Mesodermal cell (in vitro differentiated cells): ENCODE measurements at regions not wholly inside any gene's neighbourhood (a gene's known extent, or its start where the extent isn't known, plus 50 kb on each side); places are given as distances from the start of the nearest gene placed in this dataset.

ENCODE experiments used
- H3K27ac ChIP-seq: 2 replicates; pipeline ENCODE4 v1.7.0; 2013; ENCODE audit warnings: mild to moderate bottlenecking, low read depth, low read length, moderate library complexity; ENCODE audit not compliant: severe bottlenecking
- H3K36me3 ChIP-seq: 2 replicates; pipeline ENCODE4 v1.7.1; 2013; ENCODE audit warnings: mild to moderate bottlenecking, low read length, moderate library complexity; ENCODE audit not compliant: control insufficient read depth, insufficient read depth
- H3K4me1 ChIP-seq: one replicate; pipeline ENCODE4 v1.7.1; 2013; ENCODE audit warnings: mild to moderate bottlenecking, low read length; ENCODE audit not compliant: insufficient read depth, control insufficient read depth, poor library complexity, severe bottlenecking
- H3K4me3 ChIP-seq: 2 replicates; pipeline ENCODE4 v1.7.0; 2013; ENCODE audit warnings: low read length, control low read depth, mild to moderate bottlenecking; ENCODE audit not compliant: insufficient read depth, poor library complexity, severe bottlenecking; ENCODE audit errors: extremely low read depth
- H3K9me3 ChIP-seq: 2 replicates; pipeline ENCODE4 v1.7.1; 2013; ENCODE audit warnings: mild to moderate bottlenecking, low read length, moderate library complexity; ENCODE audit not compliant: control insufficient read depth
- WGBS, 2 experiments: methylation state at CpG; one replicate each; pipeline ENCODE4 v1.1.5; 2013; ENCODE audit warnings: missing lambda C conversion rate in 2 of 2; ENCODE audit not compliant: insufficient coverage in 2 of 2; 5-methylcytosine and 5-hydroxymethylcytosine counted together

GRCh38 chr2:146786396-146786795 lies 1058.4 kb upstream of the ACVR2A start:
- H3K9me3 ChIP-seq, result no peaks in the 10 kb centered on the region
- 80% methylated on average over 1 of the region's 2 CpGs; no CpG with 5 or more reads in 1 of the 2 experiments for WGBS, 2 experiments
- no peak overlapping the region for H3K4me3 ChIP-seq
- H3K36me3 ChIP-seq, result no peaks in the 10 kb centered on the region
- H3K4me1 ChIP-seq, result no peaks in the 10 kb centered on the region
- no peak overlapping the region for H3K27ac ChIP-seq

- no peaks in the 10 kb centered on the region for H3K36me3 ChIP-seq
- no peaks in the 10 kb centered on the region for H3K4me1 ChIP-seq
- H3K27ac ChIP-seq, result no peak overlapping the region
- no peaks in the 10 kb centered on the region for H3K9me3 ChIP-seq
- no peak overlapping the region for H3K4me3 ChIP-seq
These were observed 1059.7 kb upstream of the ACVR2A start for GRCh38 chr2:146785101-146785500.

- Histone ChIP-seq H3K4me3 (no peak overlapping the region), H3K4me1 (no peaks in the 10 kb centered on the region), H3K36me3 (no peaks in the 10 kb centered on the region), H3K27ac (no peak overlapping the region), H3K9me3 (no peaks in the 10 kb centered on the region)
- 76 to 82% methylated on average over 3 of the region's 4 CpGs for WGBS, 2 experiments
These were observed 1060.2 kb upstream of the ACVR2A start for GRCh38 chr2:146784602-146785001.

- H3K4me3 ChIP-seq, result no peak overlapping the region
- no peaks in the 10 kb centered on the region for H3K36me3 ChIP-seq
- H3K4me1 ChIP-seq, result peaks cover 3% of the 10 kb centered on the region
- 85% methylated on average over 2 of the region's 2 CpGs; no CpG with 5 or more reads in 1 of the 2 experiments for WGBS, 2 experiments
- no peaks in the 10 kb centered on the region for H3K9me3 ChIP-seq
- no peak overlapping the region for H3K27ac ChIP-seq
These were observed 1067.6 kb upstream of the ACVR2A start for GRCh38 chr2:146777181-146777580.

- H3K27ac ChIP-seq, result no peak overlapping the region
- peaks cover 3% of the 10 kb centered on the region for H3K4me1 ChIP-seq
- no peak overlapping the region for H3K4me3 ChIP-seq
- 87 to 97% methylated on average over 3 of the region's 4 CpGs for WGBS, 2 experiments
- H3K36me3 ChIP-seq, result no peaks in the 10 kb centered on the region
- H3K9me3 ChIP-seq, result no peaks in the 10 kb centered on the region
These were observed 1068.2 kb upstream of the ACVR2A start for GRCh38 chr2:146776596-146776995.

GRCh38 chr2:146771531-146771930 lies 1073.3 kb upstream of the ACVR2A start:
- WGBS, 2 experiments, result no CpG with 5 or more reads among the region's 2 CpGs

GRCh38 chr2:146764301-146764700 lies 1080.5 kb upstream of the ACVR2A start:
- H3K9me3 ChIP-seq, result no peaks in the 10 kb centered on the region
- WGBS, 2 experiments, result 91 to 100% methylated on average over 1 of the region's 4 CpGs
- H3K27ac ChIP-seq, result no peak overlapping the region
- no peak overlapping the region for H3K4me3 ChIP-seq
- no peaks in the 10 kb centered on the region for H3K4me1 ChIP-seq
- no peaks in the 10 kb centered on the region for H3K36me3 ChIP-seq

More at GRCh38 chr2:146771531-146771930, 1073.3 kb upstream of the ACVR2A start:
- Histone ChIP-seq H3K27ac (no peak overlapping the region), H3K36me3 (no peaks in the 10 kb centered on the region), H3K4me3 (no peak overlapping the region), H3K4me1 (peaks cover 3% of the 10 kb centered on the region), H3K9me3 (no peaks in the 10 kb centered on the region)

- no peaks in the 10 kb centered on the region for H3K9me3 ChIP-seq
- no peaks in the 10 kb centered on the region for H3K4me1 ChIP-seq
- no peak overlapping the region for H3K27ac ChIP-seq
- no peak overlapping the region for H3K4me3 ChIP-seq
- WGBS, 2 experiments, result no CpG with 5 or more reads among the region's 2 CpGs
- no peaks in the 10 kb centered on the region for H3K36me3 ChIP-seq
These were observed 1082.0 kb upstream of the ACVR2A start for GRCh38 chr2:146762786-146763185.

GRCh38 chr2:146754606-146755005 lies 1090.2 kb upstream of the ACVR2A start:
- 82 to 100% methylated on average over 1 to 2 of the region's 4 CpGs for WGBS, 2 experiments
- H3K27ac ChIP-seq, result no peak overlapping the region
- H3K36me3 ChIP-seq, result no peaks in the 10 kb centered on the region
- no peaks in the 10 kb centered on the region for H3K4me1 ChIP-seq
- no peak overlapping the region for H3K4me3 ChIP-seq
- H3K9me3 ChIP-seq, result no peaks in the 10 kb centered on the region

- Histone ChIP-seq H3K4me3 (no peak overlapping the region), H3K27ac (no peak overlapping the region), H3K9me3 (no peaks in the 10 kb centered on the region), H3K4me1 (no peaks in the 10 kb centered on the region), H3K36me3 (no peaks in the 10 kb centered on the region)
- 100% methylated on average over 2 of the region's 3 CpGs; no CpG with 5 or more reads in 1 of the 2 experiments for WGBS, 2 experiments
These were observed 1096.8 kb upstream of the ACVR2A start for GRCh38 chr2:146748046-146748445.

- no peak overlapping the region for H3K27ac ChIP-seq
- no peak overlapping the region for H3K4me3 ChIP-seq
- no peaks in the 10 kb centered on the region for H3K4me1 ChIP-seq
- no peaks in the 10 kb centered on the region for H3K36me3 ChIP-seq
- H3K9me3 ChIP-seq, result no peaks in the 10 kb centered on the region
- WGBS, 2 experiments, result no CpG with 5 or more reads among the region's 4 CpGs
These were observed 1103.6 kb upstream of the ACVR2A start for GRCh38 chr2:146741260-146741659.
